Common myeloid progenitor, CD34-positive (primary cell): ENCODE measurements at regions not wholly inside any gene's neighbourhood (a gene's known extent, or its start where the extent isn't known, plus 50 kb on each side); places are given as distances from the start of the nearest gene placed in this dataset.

Experiments used
- CTCF ChIA-PET: fragments of 350-600 bp; sonication (Branson Sonifier 250); formaldehyde crosslinking; loops from one replicate; lab custom pipeline; 2021; ENCODE audit warnings: antibody characterized with exemption; lab: Charles Lee
- POLR2A ChIA-PET: fragments of 350-600 bp; sonication (Branson Sonifier 250); formaldehyde crosslinking; loops from one replicate; lab custom pipeline; 2021; ENCODE audit warnings: antibody characterized with exemption; lab: Charles Lee
- DNase-seq, 3 donors: peaks; one replicate each; pipeline versions ENCODE4 v3.0.0 to v3.0.0-alpha.2; 2013
- H3K27ac ChIP-seq, 2 experiments: 1 replicate in 1 of 2; 2 replicates in 1 of 2; pipeline ENCODE4 v1.7.0; 2013; ENCODE audit warnings: inconsistent platforms in 2 of 2, low read length in 2 of 2, mild to moderate bottlenecking in 2 of 2, low read depth in 1 of 2, moderate library complexity in 1 of 2; ENCODE audit not compliant: severe bottlenecking in 2 of 2, insufficient read depth in 1 of 2, poor library complexity in 1 of 2
- H3K27me3 ChIP-seq, 5 experiments: replicated peaks in 2 of 5; 1 replicate in 3 of 5; 2 replicates in 2 of 5; pipeline versions ENCODE4 v1.6.1 to v1.7.0; 2013; ENCODE audit warnings: low read length in 4 of 5, mild to moderate bottlenecking in 2 of 5, moderate library complexity in 2 of 5, inconsistent platforms in 1 of 5; ENCODE audit not compliant: insufficient read depth in 5 of 5, control insufficient read depth in 4 of 5
- H3K36me3 ChIP-seq, 4 experiments: 1 replicate in 2 of 4; 2 replicates in 2 of 4; pipeline versions ENCODE4 v1.6.1 to v1.7.0; 2013; ENCODE audit warnings: low read length in 3 of 4, control low read depth in 1 of 4, mild to moderate bottlenecking in 1 of 4; ENCODE audit not compliant: control insufficient read depth in 4 of 4, insufficient read depth in 4 of 4
- H3K4me1 ChIP-seq, 4 experiments: 1 replicate in 3 of 4; 2 replicates in 1 of 4; pipeline versions ENCODE4 v1.6.1 to v1.7.1; 2013; ENCODE audit warnings: low read length in 3 of 4, mild to moderate bottlenecking in 3 of 4, control low read depth in 1 of 4, inconsistent platforms in 1 of 4, moderate library complexity in 1 of 4; ENCODE audit not compliant: control insufficient read depth in 4 of 4, insufficient read depth in 4 of 4; ENCODE audit errors: control extremely low read depth in 1 of 4
- H3K4me3 ChIP-seq, 7 experiments: 1 replicate in 4 of 7; 2 replicates in 3 of 7; pipeline versions ENCODE4 v1.5.1 to v1.7.0; 2013; ENCODE audit warnings: mild to moderate bottlenecking in 7 of 7, low read length in 6 of 7, moderate library complexity in 6 of 7, inconsistent platforms in 2 of 7, low read depth in 2 of 7, control low read depth in 1 of 7; ENCODE audit not compliant: insufficient read depth in 4 of 7, control insufficient read depth in 1 of 7; ENCODE audit errors: extremely low read depth in 1 of 7
- H3K9me3 ChIP-seq, 5 experiments: 1 replicate in 4 of 5; 2 replicates in 1 of 5; pipeline versions ENCODE4 v1.6.1 to v1.7.1; 2013; ENCODE audit warnings: low read length in 4 of 5, mild to moderate bottlenecking in 2 of 5, inconsistent platforms in 1 of 5, low read depth in 1 of 5, moderate library complexity in 1 of 5; ENCODE audit not compliant: control insufficient read depth in 4 of 5, insufficient read depth in 2 of 5; ENCODE audit errors: control extremely low read depth in 1 of 5
- WGBS: methylation state at CpG from one replicate; pipeline ENCODE4 v1.1.5; 2013; ENCODE audit not compliant: insufficient coverage; 5-methylcytosine and 5-hydroxymethylcytosine counted together

- Histone ChIP-seq H3K9me3 (peaks cover 0 to under 1% (median 0%) of the 10 kb centered on the region in 5 experiments), H3K4me1 (no peaks in the 10 kb centered on the region), H3K27ac (no peak overlapping the region), H3K27me3 (no peaks in the 10 kb centered on the region), H3K36me3 (no peaks in the 10 kb centered on the region), H3K4me3 (no peak overlapping the region)
- DNase-seq: no peak
- CTCF ChIA-PET: no interaction called here
- POLR2A ChIA-PET: no interaction called here
- WGBS: 88% methylated on average over 14 of the region's 15 CpGs
Observed at GRCh38 chr2:2567776-2568175, 236.7 kb upstream of the MYT1L start.

- no peaks in the 10 kb centered on the region for H3K9me3 ChIP-seq
- WGBS: 97% methylated on average over 22 of the region's 26 CpGs
- CTCF ChIA-PET: no interaction called here
Observed at GRCh38 chr2:2566396-2567323, 235.6 kb upstream of the MYT1L start.

GRCh38 chr2:2565671-2566070 is 234.6 kb upstream of the MYT1L start:
- H3K9me3 ChIP-seq: no peaks in the 10 kb centered on the region
- peaks cover 0 to 2% (median 0%) of the 10 kb centered on the region in 4 experiments for H3K4me1 ChIP-seq
- WGBS: 97% methylated on average over 16 of the region's 16 CpGs
- POLR2A ChIA-PET: no interaction called here
- no peak for DNase-seq
- CTCF ChIA-PET: no interaction called here
- no peaks in the 10 kb centered on the region for H3K36me3 ChIP-seq
- H3K27ac ChIP-seq: no peak overlapping the region
- no peaks in the 10 kb centered on the region for H3K27me3 ChIP-seq
- H3K4me3 ChIP-seq: no peak overlapping the region

More at GRCh38 chr2:2566396-2567323, 235.6 kb upstream of the MYT1L start:
- DNase-seq: no peak
- no peak overlapping the region for H3K27ac ChIP-seq
- no peaks in the 10 kb centered on the region for H3K36me3 ChIP-seq
- POLR2A ChIA-PET: no interaction called here
- H3K27me3 ChIP-seq: no peaks in the 10 kb centered on the region
- no peak overlapping the region for H3K4me3 ChIP-seq
- no peaks in the 10 kb centered on the region for H3K4me1 ChIP-seq

GRCh38 chr2:2564300-2565078 is 233.4 kb upstream of the MYT1L start:
- no peaks in the 10 kb centered on the region for H3K27me3 ChIP-seq
- no peak overlapping the region for H3K4me3 ChIP-seq
- ChIA-PET CTCF (no interaction called here), POLR2A (no interaction called here)
- H3K4me1 ChIP-seq: peaks cover 0 to 2% (median 0%) of the 10 kb centered on the region in 4 experiments
- no peaks in the 10 kb centered on the region for H3K36me3 ChIP-seq
- no peak overlapping the region for H3K27ac ChIP-seq
- H3K9me3 ChIP-seq: no peaks in the 10 kb centered on the region
- no peak for DNase-seq
- WGBS: 76% methylated on average over 19 of the region's 24 CpGs

GRCh38 chr2:2563309-2563860 is 232.3 kb upstream of the MYT1L start:
- Histone ChIP-seq H3K36me3 (no peaks in the 10 kb centered on the region), H3K9me3 (no peaks in the 10 kb centered on the region), H3K4me1 (peaks cover 0 to 2% (median 0%) of the 10 kb centered on the region in 4 experiments), H3K27ac (no peak overlapping the region), H3K4me3 (no peak overlapping the region), H3K27me3 (no peaks in the 10 kb centered on the region)
- WGBS: 89% methylated on average over 8 of the region's 8 CpGs
- no peak for DNase-seq
- ChIA-PET CTCF (no interaction called here), POLR2A (no interaction called here)

GRCh38 chr2:2562867-2563266 is 231.8 kb upstream of the MYT1L start:
- H3K4me3 ChIP-seq: no peak overlapping the region
- 87% methylated on average over 3 of the region's 5 CpGs for WGBS
- DNase-seq: no peak
- H3K4me1 ChIP-seq: peaks cover 0 to 2% (median 0%) of the 10 kb centered on the region in 4 experiments
- no peaks in the 10 kb centered on the region for H3K27me3 ChIP-seq
- H3K36me3 ChIP-seq: no peaks in the 10 kb centered on the region
- H3K27ac ChIP-seq: no peak overlapping the region
- ChIA-PET POLR2A (no interaction called here), CTCF (no interaction called here)
- no peaks in the 10 kb centered on the region for H3K9me3 ChIP-seq
